Fibroblast of pulmonary artery (primary cell): ENCODE measurements at regions not wholly inside any gene's neighbourhood (a gene's known extent, or its start where the extent isn't known, plus 50 kb on each side); places are given as distances from the start of the nearest gene placed in this dataset.

ENCODE experiments used
- DNase-seq: peaks from one replicate; pipeline ENCODE4 v3.0.0-alpha.2; 2010; ENCODE audit warnings: low read depth
- H3K4me3 ChIP-seq: replicated peaks from 2 replicates; pipeline ENCODE4 v1.5.1; 2011; ENCODE audit warnings: low read depth, mild to moderate bottlenecking, control low read depth, low read length, moderate library complexity
- TF ChIP-seq, protein P1 (sequence below): IDR thresholded peaks from 2 replicates; pipeline ENCODE4 v1.5.1; 2011; ENCODE audit warnings: mild to moderate bottlenecking, control low read depth, low read length, inconsistent platforms; ENCODE audit errors: missing control alignments

GRCh38 chr5:148723143-148723542 is 68.8 kb upstream of the HTR4 start:
- H3K4me3 ChIP-seq, result no peak overlapping the region
- TF ChIP-seq, protein P1, sequence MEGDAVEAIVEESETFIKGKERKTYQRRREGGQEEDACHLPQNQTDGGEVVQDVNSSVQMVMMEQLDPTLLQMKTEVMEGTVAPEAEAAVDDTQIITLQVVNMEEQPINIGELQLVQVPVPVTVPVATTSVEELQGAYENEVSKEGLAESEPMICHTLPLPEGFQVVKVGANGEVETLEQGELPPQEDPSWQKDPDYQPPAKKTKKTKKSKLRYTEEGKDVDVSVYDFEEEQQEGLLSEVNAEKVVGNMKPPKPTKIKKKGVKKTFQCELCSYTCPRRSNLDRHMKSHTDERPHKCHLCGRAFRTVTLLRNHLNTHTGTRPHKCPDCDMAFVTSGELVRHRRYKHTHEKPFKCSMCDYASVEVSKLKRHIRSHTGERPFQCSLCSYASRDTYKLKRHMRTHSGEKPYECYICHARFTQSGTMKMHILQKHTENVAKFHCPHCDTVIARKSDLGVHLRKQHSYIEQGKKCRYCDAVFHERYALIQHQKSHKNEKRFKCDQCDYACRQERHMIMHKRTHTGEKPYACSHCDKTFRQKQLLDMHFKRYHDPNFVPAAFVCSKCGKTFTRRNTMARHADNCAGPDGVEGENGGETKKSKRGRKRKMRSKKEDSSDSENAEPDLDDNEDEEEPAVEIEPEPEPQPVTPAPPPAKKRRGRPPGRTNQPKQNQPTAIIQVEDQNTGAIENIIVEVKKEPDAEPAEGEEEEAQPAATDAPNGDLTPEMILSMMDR, result no peak
- no peak for DNase-seq

- DNase-seq, result no peak
- TF ChIP-seq, protein P1, result no peak
- no peak overlapping the region for H3K4me3 ChIP-seq
Measured at GRCh38 chr5:148725675-148726074, 71.3 kb upstream of the HTR4 start.

- H3K4me3 ChIP-seq, result no peak overlapping the region
- TF ChIP-seq, protein P1, result peak; percentile 34
- DNase-seq, result no peak
Measured at GRCh38 chr5:148729182-148729581, 74.9 kb upstream of the HTR4 start.

GRCh38 chr5:148730270-148730669 is 75.9 kb upstream of the HTR4 start:
- TF ChIP-seq, protein P1, result no peak
- H3K4me3 ChIP-seq, result no peak overlapping the region
- peak; percentile 35 for DNase-seq

DNA sequence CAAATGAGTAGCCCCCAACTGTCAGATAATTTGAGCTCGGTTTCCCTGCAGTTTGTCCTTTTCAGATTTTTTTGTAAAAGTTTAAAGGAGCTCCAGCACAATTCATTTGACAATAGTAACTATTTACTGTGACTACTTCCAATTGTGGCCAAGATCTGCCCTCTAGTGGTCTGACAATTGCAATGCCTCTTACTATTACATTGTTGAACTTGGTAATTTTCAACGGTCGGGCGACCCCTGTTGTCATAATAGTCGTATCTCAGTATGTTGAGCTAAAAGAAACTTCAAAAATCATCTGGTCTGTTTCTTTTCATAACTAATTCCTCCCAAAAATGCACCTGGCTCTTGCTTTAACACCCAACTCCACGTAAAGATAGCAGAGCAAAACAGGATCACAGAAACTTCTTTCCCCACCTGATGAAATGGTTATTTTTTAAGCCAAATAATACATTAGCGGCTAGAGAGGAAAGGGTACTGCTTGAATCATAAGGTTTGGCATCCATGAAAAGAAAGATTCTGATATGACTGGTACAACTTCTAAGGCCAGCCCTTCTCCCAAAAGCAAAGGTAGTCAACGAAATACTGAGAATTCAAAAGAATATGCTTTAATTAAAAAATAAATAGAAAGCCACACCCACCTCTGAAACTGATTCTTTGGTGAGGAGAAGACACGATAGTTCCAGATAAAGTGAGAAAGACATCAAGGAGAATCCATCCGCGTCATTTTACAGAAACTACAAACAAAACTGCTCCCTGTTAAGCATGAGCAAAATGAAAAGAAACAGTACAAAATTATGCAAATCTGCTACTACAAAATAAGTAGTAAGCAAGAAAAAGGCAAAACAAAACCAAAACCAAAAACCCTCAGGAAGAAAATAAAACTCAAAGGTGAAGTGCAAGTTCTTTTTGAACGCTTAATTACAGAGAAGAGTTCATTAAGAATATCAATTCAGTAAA is 76.9 kb upstream of the HTR4 start:
- TF ChIP-seq, protein P1, result peak; percentile 92
- DNase-seq, result peak; percentile 94
- no peak overlapping the region for H3K4me3 ChIP-seq

GRCh38 chr5:148732692-148733091 is 78.4 kb upstream of the HTR4 start:
- TF ChIP-seq, protein P1, result no peak

More at GRCh38 chr5:148732692-148733091, 78.4 kb upstream of the HTR4 start:
- no peak for DNase-seq
- no peak overlapping the region for H3K4me3 ChIP-seq
